Erythroblast (primary cell): ENCODE measurements at regions not wholly inside any gene's neighbourhood (a gene's known extent, or its start where the extent isn't known, plus 50 kb on each side); places are given as distances from the start of the nearest gene placed in this dataset.
"Not testable (repeated sequence)": the region's sequence is repeated elsewhere in the genome, so short reads cannot be mapped to it uniquely, and the experiment has no call there.

Experiments used
- DNase-seq, 2 experiments: peaks; one replicate each; lab custom pipeline; 2025; lab: John Stamatoyannopoulos, UW
- GATA1 ChIP-seq: IDR thresholded peaks from 2 replicates; pipeline ENCODE4 v1.6.1; 2011; ENCODE audit warnings: low read depth, mild to moderate bottlenecking, control low read depth, low read length, moderate library complexity
- POLR2A ChIP-seq: IDR thresholded peaks from 2 replicates; pipeline ENCODE4 v1.6.1; 2011; ENCODE audit warnings: mild to moderate bottlenecking, low read length

GRCh38 chr20:56748476-56749377 lies 119.6 kb downstream of the TFAP2C start:
- DNase-seq, result no peak
- TF ChIP-seq POLR2A (no peak), GATA1 (no peak)

- TF ChIP-seq POLR2A, result no peak
- TF ChIP-seq GATA1, result no peak
- no peak for DNase-seq
These were observed 121.3 kb downstream of the TFAP2C start for GRCh38 chr20:56750430-56750829.

- no peak for TF ChIP-seq GATA1
- TF ChIP-seq POLR2A, result no peak
- no peak for DNase-seq
These were observed 123.2 kb downstream of the TFAP2C start for GRCh38 chr20:56752274-56752673.

GRCh38 chr20:56755201-56755600 lies 126.1 kb downstream of the TFAP2C start:
- DNase-seq, result no peak
- TF ChIP-seq GATA1 (no peak), POLR2A (no peak)

- DNase-seq, result not testable (repeated sequence)
These were observed 127.6 kb downstream of the TFAP2C start for GRCh38 chr20:56756658-56757057.

- TF ChIP-seq POLR2A, result no peak
- TF ChIP-seq GATA1, result no peak
- DNase-seq, result no peak
These were observed 129.6 kb downstream of the TFAP2C start for GRCh38 chr20:56758706-56759105.

- TF ChIP-seq GATA1 (no peak), POLR2A (no peak)
- DNase-seq, result no peak
These were observed 130.7 kb downstream of the TFAP2C start for GRCh38 chr20:56759741-56760278.

DNA sequence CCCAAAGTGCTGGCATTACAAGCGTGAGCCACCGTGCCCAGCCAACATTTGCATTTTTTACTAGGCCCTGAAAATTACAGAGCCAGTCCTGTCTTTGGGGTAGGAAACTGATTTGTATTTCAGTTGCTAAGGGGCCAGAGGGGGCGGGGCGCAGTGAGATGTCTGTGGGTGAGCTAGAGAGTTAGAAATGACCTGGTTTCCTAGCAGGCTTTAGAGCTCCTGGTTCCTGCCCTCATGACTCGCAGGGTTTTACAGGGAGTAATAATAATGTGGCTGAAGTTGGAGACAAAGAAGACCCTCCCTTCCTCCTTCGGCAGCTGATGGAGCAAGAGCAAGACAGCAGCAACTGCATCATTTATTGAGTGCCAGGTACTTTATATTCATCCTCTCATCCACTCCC lies 131.5 kb downstream of the TFAP2C start:
- TF ChIP-seq POLR2A (no peak), GATA1 (no peak)
- DNase-seq, result no peak

DNA sequence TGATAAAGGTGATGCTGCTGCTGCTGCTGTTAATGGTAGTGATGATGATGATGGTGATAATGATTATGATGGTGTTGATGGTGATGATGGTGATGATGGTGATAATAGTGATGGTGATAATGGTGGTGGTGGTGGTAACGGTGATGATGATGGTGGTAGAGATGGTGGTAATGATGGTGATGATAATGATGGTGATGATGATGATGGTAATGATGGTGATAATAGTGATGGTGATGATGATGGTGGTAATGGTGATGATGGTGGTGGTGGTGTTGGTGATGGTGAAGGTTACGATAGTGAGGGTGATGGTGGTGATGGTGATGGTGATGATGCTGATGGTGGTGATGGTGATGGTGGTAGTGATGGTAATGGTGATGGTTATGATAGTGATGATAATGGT lies 132.3 kb downstream of the TFAP2C start:
- no peak for DNase-seq
- TF ChIP-seq GATA1, result no peak

DNA sequence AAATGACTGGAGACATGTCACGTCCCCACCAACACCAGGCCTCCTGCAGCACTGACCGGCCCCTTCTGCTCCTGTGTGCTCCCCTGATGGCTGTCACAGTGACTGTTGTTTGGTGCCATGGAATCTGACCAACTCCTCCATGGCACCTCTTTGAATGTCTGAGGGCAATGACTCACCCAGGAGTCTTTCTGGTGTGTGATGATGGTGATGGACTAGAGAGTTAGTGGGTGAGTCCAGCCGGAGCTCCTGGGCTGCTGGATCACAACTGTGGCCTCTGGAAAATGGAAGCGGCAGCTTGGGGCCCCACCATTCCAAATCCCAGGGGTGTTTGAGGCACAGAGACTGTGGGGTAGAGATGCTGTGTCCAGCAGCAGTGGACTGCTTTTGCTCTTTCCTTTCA lies 133.3 kb downstream of the TFAP2C start:
- no peak for TF ChIP-seq GATA1
- no peak for TF ChIP-seq POLR2A
- no peak for DNase-seq

- no peak for DNase-seq
- TF ChIP-seq POLR2A, result no peak
- TF ChIP-seq GATA1, result no peak
These were observed 133.7 kb downstream of the TFAP2C start for GRCh38 chr20:56762829-56763228.

DNA sequence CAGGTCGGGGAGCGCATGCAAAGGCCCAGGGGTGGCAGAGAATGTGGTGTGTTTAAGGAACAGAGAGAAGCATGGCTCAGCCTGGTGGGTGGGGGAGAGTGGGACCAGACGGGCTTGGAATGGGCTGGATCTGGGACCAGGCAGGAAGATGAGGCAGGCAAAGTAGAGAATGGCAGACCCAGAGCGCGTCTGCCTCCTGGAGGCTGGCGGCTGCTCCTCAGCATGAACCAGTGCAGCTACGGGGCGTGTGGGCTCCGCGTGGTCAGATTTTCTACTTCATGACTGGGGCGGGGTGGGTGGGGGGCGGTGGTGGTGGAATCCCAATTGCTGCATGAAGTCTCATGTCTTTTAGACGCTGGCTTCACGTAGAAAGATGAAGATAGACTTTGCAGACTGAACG lies 135.6 kb downstream of the TFAP2C start:
- TF ChIP-seq GATA1 (no peak), POLR2A (no peak)
- DNase-seq, result no peak

GRCh38 chr20:56765172-56766073 lies 136.3 kb downstream of the TFAP2C start:
- TF ChIP-seq GATA1 (no peak), POLR2A (no peak)
- DNase-seq, result no peak

DNA sequence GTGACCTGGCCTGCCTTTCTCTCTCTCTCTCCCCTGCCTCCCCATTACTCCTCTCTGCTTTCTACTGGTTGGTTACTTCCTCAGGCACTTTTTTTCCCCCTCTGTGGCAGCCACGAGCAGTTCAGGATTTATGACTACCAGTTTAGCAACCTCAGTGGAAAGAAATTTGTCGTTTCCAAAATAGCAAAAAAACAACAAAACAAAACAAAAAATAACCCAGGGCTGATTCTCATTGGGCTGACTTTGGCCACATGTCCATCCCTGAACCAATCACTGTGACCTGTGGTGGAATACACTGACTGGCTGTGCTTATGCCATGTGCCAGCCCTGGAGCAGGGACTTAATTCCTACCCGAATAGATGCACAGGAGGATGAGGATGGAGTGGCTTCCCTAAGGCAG lies 137.4 kb downstream of the TFAP2C start:
- TF ChIP-seq POLR2A (no peak), GATA1 (no peak)
- no peak for DNase-seq
